ENCODE measurements at regions not wholly inside any gene's neighbourhood (a gene's known extent, or its start where the extent isn't known, plus 50 kb on each side); places are given as distances from the start of the nearest gene placed in this dataset.

GRCh38 chr11:105219670-105220069 lies 80.1 kb upstream of the CARD18 start:
- Histone ChIP-seq H3K27me3 (ENCODE audit: control insufficient read depth, insufficient read depth, low read length) (no peaks in the 10 kb centered on the region), H3K4me3 (ENCODE audit: low read depth, low read length) (no peak overlapping the region), H3K36me3 (ENCODE audit: control insufficient read depth, insufficient read depth, low read length) (no peaks in the 10 kb centered on the region)
- CTCF ChIA-PET: interaction anchor here (1.3 kb wide), 1 partner anchor 8 kb away, joined by 6 read pairs; no protein-coding TSS in a partner anchor
- DNase-seq (ENCODE audit: low read depth): no peak
- POLR2A ChIA-PET: no interaction called here
- TF ChIP-seq, protein P1, sequence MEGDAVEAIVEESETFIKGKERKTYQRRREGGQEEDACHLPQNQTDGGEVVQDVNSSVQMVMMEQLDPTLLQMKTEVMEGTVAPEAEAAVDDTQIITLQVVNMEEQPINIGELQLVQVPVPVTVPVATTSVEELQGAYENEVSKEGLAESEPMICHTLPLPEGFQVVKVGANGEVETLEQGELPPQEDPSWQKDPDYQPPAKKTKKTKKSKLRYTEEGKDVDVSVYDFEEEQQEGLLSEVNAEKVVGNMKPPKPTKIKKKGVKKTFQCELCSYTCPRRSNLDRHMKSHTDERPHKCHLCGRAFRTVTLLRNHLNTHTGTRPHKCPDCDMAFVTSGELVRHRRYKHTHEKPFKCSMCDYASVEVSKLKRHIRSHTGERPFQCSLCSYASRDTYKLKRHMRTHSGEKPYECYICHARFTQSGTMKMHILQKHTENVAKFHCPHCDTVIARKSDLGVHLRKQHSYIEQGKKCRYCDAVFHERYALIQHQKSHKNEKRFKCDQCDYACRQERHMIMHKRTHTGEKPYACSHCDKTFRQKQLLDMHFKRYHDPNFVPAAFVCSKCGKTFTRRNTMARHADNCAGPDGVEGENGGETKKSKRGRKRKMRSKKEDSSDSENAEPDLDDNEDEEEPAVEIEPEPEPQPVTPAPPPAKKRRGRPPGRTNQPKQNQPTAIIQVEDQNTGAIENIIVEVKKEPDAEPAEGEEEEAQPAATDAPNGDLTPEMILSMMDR (IDR thresholded peaks at IDR 0.05; ENCODE audit: insufficient read depth, low read depth, low read length): no peak

GRCh38 chr11:105219269-105219668 lies 79.7 kb upstream of the CARD18 start:
- Histone ChIP-seq H3K27me3 (ENCODE audit: control insufficient read depth, insufficient read depth, low read length) (no peaks in the 10 kb centered on the region), H3K36me3 (ENCODE audit: control insufficient read depth, insufficient read depth, low read length) (no peaks in the 10 kb centered on the region), H3K4me3 (ENCODE audit: low read depth, low read length) (no peak overlapping the region)
- TF ChIP-seq, protein P1 (IDR thresholded peaks at IDR 0.05; ENCODE audit: insufficient read depth, low read depth, low read length): no peak
- ChIA-PET CTCF (interaction anchor here (1.3 kb wide), 1 partner anchor 8 kb away, joined by 6 read pairs; no protein-coding TSS in a partner anchor), POLR2A (no interaction called here)
- DNase-seq (ENCODE audit: low read depth): no peak

DNA sequence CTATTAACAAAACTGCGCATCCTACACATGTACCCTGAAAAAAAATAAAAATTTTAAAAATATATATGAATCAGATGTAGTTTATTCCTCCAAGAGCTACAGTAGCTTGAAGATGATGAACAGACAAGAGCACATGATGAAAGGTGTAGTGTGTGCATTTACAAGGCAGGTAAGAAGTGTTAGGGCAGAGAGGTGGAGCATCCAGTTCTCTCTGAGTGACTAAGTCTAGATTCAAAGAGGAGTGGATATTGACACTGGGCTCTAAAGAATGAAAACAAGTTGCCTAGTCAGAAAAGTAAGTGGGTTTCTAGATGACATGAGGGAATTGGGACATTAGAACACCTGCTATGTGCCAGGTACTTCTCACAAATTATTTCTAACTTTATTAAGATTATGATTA lies 76.0 kb upstream of the CARD18 start:
- Histone ChIP-seq H3K27me3 (ENCODE audit: control insufficient read depth, insufficient read depth, low read length) (no peaks in the 10 kb centered on the region), H3K4me3 (ENCODE audit: low read depth, low read length) (no peak overlapping the region), H3K36me3 (ENCODE audit: control insufficient read depth, insufficient read depth, low read length) (no peaks in the 10 kb centered on the region)
- DNase-seq (ENCODE audit: low read depth): no peak
- CTCF ChIA-PET: interaction anchor here (1.5 kb wide), 1 partner anchor 11 kb away, joined by 3 read pairs; no protein-coding TSS in a partner anchor
- POLR2A ChIA-PET: no interaction called here
- TF ChIP-seq, protein P1 (IDR thresholded peaks at IDR 0.05; ENCODE audit: insufficient read depth, low read depth, low read length): no peak

DNA sequence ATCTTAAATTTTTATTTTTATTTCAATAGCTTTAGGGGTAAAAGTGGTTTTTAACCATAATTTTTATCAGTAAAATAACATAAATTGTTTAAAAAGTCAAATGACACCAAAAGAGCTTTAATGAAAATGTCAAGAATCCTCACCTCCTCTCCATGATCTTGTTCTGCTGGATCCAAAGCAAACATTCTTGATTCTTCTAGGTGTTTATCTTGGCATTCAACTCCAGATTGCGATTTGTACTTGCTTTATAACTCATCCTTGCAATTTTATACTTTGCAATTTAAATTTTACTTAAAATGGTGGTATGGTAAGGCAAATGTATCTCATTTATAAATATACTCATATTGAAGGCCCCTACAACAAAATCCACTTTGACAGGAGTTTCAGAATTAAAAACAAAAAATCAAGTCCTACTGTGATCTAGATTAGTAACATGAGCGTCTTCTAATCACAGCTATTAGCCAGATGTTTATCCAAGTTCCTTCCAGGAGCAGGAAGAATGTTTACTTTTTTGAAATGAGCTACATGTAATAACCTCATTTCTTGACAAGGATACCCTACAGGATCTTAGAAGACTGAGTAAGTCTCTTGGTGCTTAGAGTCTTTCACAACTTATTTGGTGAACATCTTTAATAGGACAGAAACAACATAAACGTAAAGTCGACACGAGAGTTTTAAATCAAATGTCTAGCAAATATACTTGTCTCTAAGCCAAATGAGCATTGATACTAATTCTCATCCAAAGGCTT lies 72.4 kb upstream of the CARD18 start:
- DNase-seq (ENCODE audit: low read depth): no peak
- H3K27me3 ChIP-seq (ENCODE audit: control insufficient read depth, insufficient read depth, low read length): no peaks in the 10 kb centered on the region
- ChIA-PET CTCF (interaction anchor here (0.9 to 1.8 kb wide), 2 partner anchors 8 to 14 kb away, joined by 4 to 6 read pairs; no protein-coding TSS in a partner anchor), POLR2A (no interaction called here)
- H3K36me3 ChIP-seq (ENCODE audit: control insufficient read depth, insufficient read depth, low read length): no peaks in the 10 kb centered on the region
- H3K4me3 ChIP-seq (ENCODE audit: low read depth, low read length): no peak overlapping the region
- TF ChIP-seq, protein P1 (IDR thresholded peaks at IDR 0.05; ENCODE audit: insufficient read depth, low read depth, low read length): no peak

GRCh38 chr11:105208019-105208418 lies 68.5 kb upstream of the CARD18 start:
- H3K36me3 ChIP-seq (ENCODE audit: control insufficient read depth, insufficient read depth, low read length): no peaks in the 10 kb centered on the region
- DNase-seq (ENCODE audit: low read depth): no peak
- H3K4me3 ChIP-seq (ENCODE audit: low read depth, low read length): no peak overlapping the region
- TF ChIP-seq, protein P1 (IDR thresholded peaks at IDR 0.05; ENCODE audit: insufficient read depth, low read depth, low read length): no peak
- CTCF ChIA-PET: no interaction called here
- H3K27me3 ChIP-seq (ENCODE audit: control insufficient read depth, insufficient read depth, low read length): no peaks in the 10 kb centered on the region
- POLR2A ChIA-PET: no interaction called here

Measured in BJ (cell line).